Ascending aorta (tissue), 2 donors: ENCODE measurements at regions not wholly inside any gene's neighbourhood (a gene's known extent, or its start where the extent isn't known, plus 50 kb on each side); places are given as distances from the start of the nearest gene placed in this dataset.

Experiments
- DNase-seq, 2 donors: peaks; one replicate each; pipeline ENCODE4 v3.0.0-alpha.2; 2019; ENCODE audit warnings: low spot score in 2 of 2
- H3K27ac ChIP-seq, 2 donors: fragments of 200-600 bp; sonication (generic); one replicate each; pipeline ENCODE4 v1.5.1; 2016 to 2017; ENCODE audit warnings: mild to moderate bottlenecking in 1 of 2
- H3K27me3 ChIP-seq: fragments of 200-600 bp; sonication (generic); one replicate; pipeline ENCODE4 v1.5.1; 2017
- H3K36me3 ChIP-seq, 2 donors: fragments of 200-600 bp; sonication (generic); one replicate each; pipeline ENCODE4 v1.5.1; 2016
- H3K4me1 ChIP-seq, 2 donors: fragments of 200-600 bp; sonication (generic); one replicate each; pipeline ENCODE4 v1.5.1; 2016 to 2017; ENCODE audit warnings: mild to moderate bottlenecking in 1 of 2
- H3K4me3 ChIP-seq, 2 donors: fragments of 200-600 bp; sonication (generic); one replicate each; pipeline ENCODE4 v1.5.1; 2016 to 2017; ENCODE audit warnings: mild to moderate bottlenecking in 1 of 2
- H3K9me3 ChIP-seq, 2 donors: fragments of 200-600 bp; sonication (generic); one replicate each; pipeline ENCODE4 v1.5.1; 2016
- CTCF ChIP-seq, 3 experiments: fragments of 200-600 bp in 2 of 3; fragments of 450-650 bp in 1 of 3; sonication (generic) in 2 of 3; IDR thresholded peaks; one replicate each; pipeline ENCODE4 v1.5.1; 2016 to 2019; ENCODE audit warnings: antibody characterized with exemption in 3 of 3, mild to moderate bottlenecking in 1 of 3, moderate library complexity in 1 of 3
- intact Hi-C: fragments of 100-400 bp; cut with DNase I; formaldehyde crosslinking; loops from one replicate; pipeline ENCODE4 v1.15.1; 2023

GRCh38 chr14:104395276-104395675, 184.3 kb upstream of the C14orf180 start:
- Histone ChIP-seq H3K4me1 (no peaks in the 10 kb centered on the region), H3K4me3 (no peak overlapping the region), H3K9me3 (peaks cover 0 to 9% of the 10 kb centered on the region in 2 donors), H3K27ac (no peak overlapping the region), H3K27me3 (no peaks in the 10 kb centered on the region), H3K36me3 (no peaks in the 10 kb centered on the region)
- DNase-seq, result no peak
- no peak for TF ChIP-seq CTCF (IDR thresholded peaks at IDR 0.05)
- intact Hi-C loops, result no loop called here

GRCh38 chr14:104395941-104396681, 183.5 kb upstream of the C14orf180 start:
- no peaks in the 10 kb centered on the region for H3K4me1 ChIP-seq
- H3K4me3 ChIP-seq, result no peak overlapping the region
- no peak for TF ChIP-seq CTCF (IDR thresholded peaks at IDR 0.05)
- H3K27me3 ChIP-seq, result no peaks in the 10 kb centered on the region
- H3K36me3 ChIP-seq, result no peaks in the 10 kb centered on the region
- peak in 1 of 2 donors; percentile 52 for DNase-seq
- no peak overlapping the region for H3K27ac ChIP-seq
- peaks cover 0 to 9% of the 10 kb centered on the region in 2 donors for H3K9me3 ChIP-seq
- intact Hi-C loops, result no loop called here

GRCh38 chr14:104396682-104397470, 182.7 kb upstream of the C14orf180 start:
- Histone ChIP-seq H3K4me1 (no peaks in the 10 kb centered on the region), H3K4me3 (no peak overlapping the region), H3K9me3 (peaks cover 0 to 9% of the 10 kb centered on the region in 2 donors), H3K27ac (no peak overlapping the region), H3K36me3 (no peaks in the 10 kb centered on the region), H3K27me3 (no peaks in the 10 kb centered on the region)
- peak in 1 of 2 donors; percentile 53 for DNase-seq
- TF ChIP-seq CTCF (IDR thresholded peaks at IDR 0.05), result no peak
- intact Hi-C loops, result no loop called here

- peaks cover 0 to 9% of the 10 kb centered on the region in 2 donors for H3K9me3 ChIP-seq
- no peak for DNase-seq
- no peaks in the 10 kb centered on the region for H3K27me3 ChIP-seq
- TF ChIP-seq CTCF (IDR thresholded peaks at IDR 0.05), result no peak
- H3K36me3 ChIP-seq, result no peaks in the 10 kb centered on the region
- H3K4me1 ChIP-seq, result no peaks in the 10 kb centered on the region
- intact Hi-C loops, result no loop called here
- no peak overlapping the region for H3K4me3 ChIP-seq
- no peak overlapping the region for H3K27ac ChIP-seq
Measured at GRCh38 chr14:104397956-104398355, 181.6 kb upstream of the C14orf180 start.

- Histone ChIP-seq H3K27me3 (no peaks in the 10 kb centered on the region), H3K9me3 (peaks cover 0 to 9% of the 10 kb centered on the region in 2 donors), H3K36me3 (no peaks in the 10 kb centered on the region), H3K4me3 (no peak overlapping the region), H3K27ac (no peak overlapping the region), H3K4me1 (no peaks in the 10 kb centered on the region)
- TF ChIP-seq CTCF (IDR thresholded peaks at IDR 0.05), result no peak
- DNase-seq, result no peak
- intact Hi-C loops, result no loop called here
Measured at GRCh38 chr14:104398656-104399055, 180.9 kb upstream of the C14orf180 start.
